Cerebellar cortex (tissue), 1 donor: ENCODE measurements at regions not wholly inside any gene's neighbourhood (a gene's known extent, or its start where the extent isn't known, plus 50 kb on each side); places are given as distances from the start of the nearest gene placed in this dataset.
A peak's percentile ranks its signal among the peaks of the same experiment; 100 is the strongest.

Experiments
- DNase-seq: peaks from one replicate; pipeline ENCODE4 v3.0.0-alpha.2; 2015; ENCODE audit warnings: low spot score

- DNase-seq: no peak
These were observed 173.1 kb downstream of the CDC5L start for GRCh38 chr6:44560458-44561059.

- no peak for DNase-seq
These were observed 173.6 kb downstream of the CDC5L start for GRCh38 chr6:44561060-44561623.

- no peak for DNase-seq
These were observed 174.5 kb downstream of the CDC5L start for GRCh38 chr6:44561832-44562665.

- no peak for DNase-seq
These were observed 175.9 kb downstream of the CDC5L start for GRCh38 chr6:44563397-44563796.

GRCh38 chr6:44564906-44565524, 177.5 kb downstream of the CDC5L start:
- DNase-seq: no peak

- no peak for DNase-seq
These were observed 179.9 kb downstream of the CDC5L start for GRCh38 chr6:44567406-44567805.

- DNase-seq: no peak
These were observed 181.6 kb downstream of the CDC5L start for GRCh38 chr6:44569131-44569530.

GRCh38 chr6:44569931-44570385, 182.5 kb downstream of the CDC5L start:
- DNase-seq: peak; percentile 24

- DNase-seq: no peak
These were observed 184.0 kb downstream of the CDC5L start for GRCh38 chr6:44571510-44571909.

- no peak for DNase-seq
These were observed 184.8 kb downstream of the CDC5L start for GRCh38 chr6:44572346-44572745.

- DNase-seq: no peak
These were observed 188.1 kb downstream of the CDC5L start for GRCh38 chr6:44575644-44576043.

GRCh38 chr6:44576132-44576631, 188.7 kb downstream of the CDC5L start:
- DNase-seq: no peak

- no peak for DNase-seq
These were observed 193.4 kb downstream of the CDC5L start for GRCh38 chr6:44580901-44581300.

GRCh38 chr6:44582930-44583329, 195.4 kb downstream of the CDC5L start:
- no peak for DNase-seq

- DNase-seq: no peak
These were observed 203.0 kb downstream of the CDC5L start for GRCh38 chr6:44590471-44590870.

- peak; percentile 42 for DNase-seq
These were observed 206.0 kb downstream of the CDC5L start for GRCh38 chr6:44593539-44593944.

GRCh38 chr6:44594481-44594880, 207.0 kb downstream of the CDC5L start:
- no peak for DNase-seq

- DNase-seq: no peak
These were observed 211.2 kb downstream of the CDC5L start for GRCh38 chr6:44598679-44599078.

GRCh38 chr6:44599672-44600071, 212.2 kb downstream of the CDC5L start:
- no peak for DNase-seq

- no peak for DNase-seq
These were observed 215.7 kb downstream of the CDC5L start for GRCh38 chr6:44603044-44603686.

GRCh38 chr6:44606504-44606903, 219.0 kb downstream of the CDC5L start:
- peak; percentile 38 for DNase-seq

- no peak for DNase-seq
These were observed 219.5 kb downstream of the CDC5L start for GRCh38 chr6:44606976-44607375.
